NCI-H82 (cell line): ENCODE measurements at regions not wholly inside any gene's neighbourhood (a gene's known extent, or its start where the extent isn't known, plus 50 kb on each side); places are given as distances from the start of the nearest gene placed in this dataset.
"Not testable (repeated sequence)": the region's sequence is repeated elsewhere in the genome, so short reads cannot be mapped to it uniquely, and the experiment has no call there.

ENCODE experiments used
- DNase-seq: peaks from one replicate; lab custom pipeline; 2025; lab: John Stamatoyannopoulos, UW

GRCh38 chrX:131830400-131831184 lies 192.5 kb upstream of the STK26 start:
- peak; percentile 98 for DNase-seq

- peak; percentile 29 for DNase-seq
These were observed 191.9 kb upstream of the STK26 start for GRCh38 chrX:131831185-131831520.

DNA sequence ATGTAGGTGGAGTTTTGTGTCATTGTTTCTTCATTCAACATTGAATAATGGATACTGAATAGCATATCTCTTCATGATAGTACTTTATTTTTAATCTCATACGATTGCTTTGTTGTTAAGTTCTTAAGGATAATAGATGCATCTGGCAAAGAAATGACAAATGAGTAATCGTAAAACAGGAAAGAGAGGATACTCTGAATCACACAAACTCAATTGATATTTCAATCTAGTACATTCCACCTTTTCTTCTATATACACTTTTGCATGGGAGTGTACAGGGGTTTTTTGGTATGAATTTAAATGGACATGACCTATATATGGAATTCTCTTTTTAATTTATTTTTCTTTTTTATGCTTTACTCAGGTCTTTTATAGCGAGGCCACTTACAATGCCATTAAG lies 186.9 kb upstream of the STK26 start:
- DNase-seq: no peak

DNA sequence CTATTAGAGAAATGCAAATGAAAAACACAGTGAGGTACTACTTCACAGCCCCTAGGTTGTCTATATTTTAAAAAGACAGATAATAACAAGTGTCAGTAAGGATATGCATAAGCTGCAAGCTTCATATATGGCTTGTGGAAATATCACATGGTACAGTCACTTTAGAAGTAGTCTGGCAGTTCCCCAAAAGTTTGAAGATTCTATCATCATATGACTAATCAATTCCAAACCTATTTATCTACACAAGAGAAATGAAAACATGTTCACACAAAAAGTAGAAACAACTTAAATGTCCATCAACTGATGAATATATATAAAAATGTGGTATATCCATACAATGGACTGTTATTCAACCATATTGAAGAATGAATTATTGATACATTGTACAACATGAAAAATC lies 185.8 kb upstream of the STK26 start:
- no peak for DNase-seq

DNA sequence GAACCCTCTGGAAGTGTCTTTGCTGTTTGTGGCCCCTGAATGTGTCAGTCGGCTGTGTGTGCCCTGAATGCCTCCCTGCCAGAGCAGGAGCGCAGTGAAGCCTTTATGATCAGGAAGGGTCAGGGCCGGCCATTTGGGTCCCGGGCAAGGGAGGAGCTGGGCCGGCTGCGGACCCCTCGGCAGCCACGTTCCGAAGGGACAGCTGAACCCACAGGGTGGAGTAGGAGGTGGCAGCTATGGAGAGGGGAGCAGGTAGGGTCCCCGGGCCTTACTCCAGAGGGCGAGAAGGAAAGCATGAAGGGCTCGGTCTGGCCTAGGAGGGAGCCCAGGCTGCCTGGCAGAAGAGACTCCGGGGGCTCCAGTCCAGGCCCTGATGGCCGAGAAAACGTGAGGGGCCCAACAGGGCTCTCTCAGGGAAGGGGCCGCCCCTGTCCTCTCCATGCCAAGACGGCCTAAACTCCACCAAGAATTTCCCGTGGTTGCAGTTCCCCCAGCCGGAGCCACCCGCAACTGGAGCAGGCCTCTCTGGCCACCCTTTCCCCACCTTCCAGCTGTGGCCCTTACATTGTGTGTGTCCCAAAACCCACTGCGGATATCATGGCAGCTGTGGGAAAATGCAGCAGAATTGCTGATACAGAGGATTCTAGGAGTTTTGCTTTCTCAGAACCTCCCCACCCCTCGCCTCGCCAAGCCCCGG lies 182.2 kb upstream of the STK26 start:
- no peak for DNase-seq

DNA sequence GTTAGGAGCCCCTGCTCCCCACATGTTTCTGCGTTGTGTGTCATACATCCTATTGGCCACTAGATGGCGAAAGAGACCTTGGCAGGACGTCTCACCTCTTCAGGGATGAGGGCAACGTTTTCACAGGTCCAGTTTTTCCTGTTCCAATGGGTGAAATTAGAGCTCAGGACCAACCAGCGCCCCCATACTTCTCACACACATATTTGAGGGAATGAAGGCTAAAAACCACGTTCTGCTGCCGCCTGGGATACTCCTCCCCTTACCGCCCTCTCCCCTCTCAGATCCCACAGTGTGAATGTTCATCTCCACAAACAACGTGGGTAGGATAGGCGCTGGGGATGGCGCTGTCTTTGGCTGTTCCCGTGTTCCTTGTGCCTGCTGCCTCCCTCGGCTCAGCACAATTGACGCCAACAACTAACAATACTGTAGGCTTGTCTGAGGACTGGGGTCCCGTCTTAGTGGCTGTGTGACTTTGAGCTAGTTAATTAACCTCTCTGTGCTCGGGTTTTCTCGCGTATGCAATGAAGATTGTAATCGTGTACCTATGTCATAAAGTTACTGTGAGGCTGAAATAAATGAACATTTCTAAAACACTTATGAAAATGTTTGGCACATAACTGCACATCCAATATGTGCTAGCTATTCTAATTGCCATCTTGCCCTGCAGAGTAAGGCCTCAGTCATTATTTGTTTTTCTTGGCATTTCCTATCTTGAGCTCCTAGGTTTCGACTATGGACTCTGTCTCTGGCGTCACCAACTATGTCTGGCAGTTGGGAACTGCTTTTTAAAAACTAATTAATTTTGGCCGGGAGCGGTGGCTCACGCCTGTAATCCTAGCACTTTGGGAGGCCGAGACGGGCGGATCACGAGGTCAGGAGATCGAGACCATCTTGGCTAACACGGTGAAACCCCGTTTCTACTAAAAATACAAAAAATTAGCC lies 181.3 kb upstream of the STK26 start:
- peak; percentile 76 for DNase-seq

- DNase-seq: no peak
These were observed 179.1 kb upstream of the STK26 start for GRCh38 chrX:131843987-131844386.

GRCh38 chrX:131845201-131845600 lies 177.9 kb upstream of the STK26 start:
- no peak for DNase-seq

GRCh38 chrX:131845771-131846170 lies 177.3 kb upstream of the STK26 start:
- no peak for DNase-seq

DNA sequence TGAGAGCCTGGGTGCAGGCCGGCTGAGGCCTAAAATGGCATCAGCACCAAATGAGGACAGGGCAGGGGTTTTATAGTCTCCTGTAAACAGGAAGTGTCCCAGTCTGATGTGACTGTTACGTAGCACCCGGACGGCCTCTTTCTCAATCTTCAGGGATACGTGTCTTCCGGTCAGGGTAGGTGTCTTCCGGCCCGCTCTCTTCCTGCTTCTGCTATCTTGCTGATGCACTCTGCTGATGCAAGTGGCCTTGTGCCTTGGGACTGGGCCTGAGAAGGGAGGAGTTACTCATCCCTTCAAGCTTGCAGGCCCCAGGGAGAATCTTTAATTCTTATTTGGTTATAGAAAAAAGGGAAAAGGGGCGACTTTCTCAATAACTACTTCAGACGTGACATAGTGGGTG lies 172.1 kb upstream of the STK26 start:
- DNase-seq: not testable (repeated sequence)

DNA sequence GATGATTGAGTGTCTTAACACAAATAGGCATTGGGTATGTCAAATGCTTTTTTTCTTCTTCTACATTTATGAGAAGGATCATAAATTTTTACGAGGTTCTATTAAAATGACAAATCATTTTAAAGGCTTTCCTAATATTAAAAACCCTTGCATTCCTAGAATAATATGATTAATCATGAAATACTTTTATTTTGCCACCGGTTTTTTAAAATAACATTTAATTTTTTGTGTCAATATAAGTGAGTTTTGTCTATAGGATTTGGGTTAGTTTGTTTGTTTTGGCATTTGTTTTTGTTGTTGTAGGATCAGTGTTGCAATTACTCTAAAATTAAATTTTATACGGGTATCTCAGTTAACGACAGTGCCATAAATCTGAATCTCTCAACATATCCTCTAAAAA lies 169.7 kb upstream of the STK26 start:
- DNase-seq: no peak

DNA sequence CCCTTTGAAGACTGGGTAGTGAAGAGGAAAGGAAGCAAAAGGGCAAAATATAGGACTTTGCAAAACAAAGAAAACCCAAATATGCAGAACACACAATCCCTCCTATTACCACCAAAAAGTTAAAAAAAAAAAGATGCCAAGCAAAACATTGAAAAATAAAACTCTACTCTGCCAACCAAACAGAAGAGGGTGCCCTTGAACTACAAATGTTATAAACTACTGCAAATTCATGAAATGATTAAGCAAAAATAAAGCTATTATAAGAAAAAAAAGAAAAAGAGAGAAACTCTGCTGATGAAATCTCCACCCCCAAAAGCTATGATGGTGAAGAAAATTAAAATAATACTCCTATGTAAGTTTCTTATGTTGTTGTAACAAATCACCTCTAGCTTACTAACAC lies 168.5 kb upstream of the STK26 start:
- DNase-seq: no peak

DNA sequence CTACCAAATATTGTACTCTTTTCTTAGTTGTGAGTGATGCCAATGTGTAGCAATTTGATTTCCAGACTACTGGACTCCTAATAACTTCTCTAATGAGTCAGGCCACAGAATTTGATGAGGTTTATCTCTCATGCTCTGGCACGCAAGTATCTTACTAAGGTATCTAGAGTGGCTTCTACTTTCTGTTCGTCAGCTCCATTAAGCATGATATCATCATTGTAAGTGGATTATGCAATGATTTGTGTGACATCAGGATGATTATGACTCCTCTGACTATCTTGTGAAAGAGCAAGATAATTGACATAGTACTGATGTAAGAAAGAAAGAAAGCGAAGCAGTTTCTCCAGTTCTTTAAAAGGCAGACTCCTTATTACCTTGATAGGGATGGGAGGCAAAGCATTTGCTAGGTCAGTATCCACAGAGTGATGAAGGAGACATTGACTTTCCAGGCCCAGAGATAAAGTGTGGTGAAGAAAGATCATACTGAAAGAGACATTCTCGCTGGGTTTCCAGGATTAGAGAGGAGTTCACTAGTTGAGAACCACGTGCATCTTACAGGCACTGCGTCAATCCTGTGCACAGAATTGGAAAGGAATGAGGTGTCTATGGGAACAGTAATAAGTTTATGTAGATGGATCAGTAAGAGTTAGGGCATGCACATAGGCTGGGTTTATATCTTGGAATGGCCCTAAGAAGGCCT lies 161.9 kb upstream of the STK26 start:
- DNase-seq: no peak

DNA sequence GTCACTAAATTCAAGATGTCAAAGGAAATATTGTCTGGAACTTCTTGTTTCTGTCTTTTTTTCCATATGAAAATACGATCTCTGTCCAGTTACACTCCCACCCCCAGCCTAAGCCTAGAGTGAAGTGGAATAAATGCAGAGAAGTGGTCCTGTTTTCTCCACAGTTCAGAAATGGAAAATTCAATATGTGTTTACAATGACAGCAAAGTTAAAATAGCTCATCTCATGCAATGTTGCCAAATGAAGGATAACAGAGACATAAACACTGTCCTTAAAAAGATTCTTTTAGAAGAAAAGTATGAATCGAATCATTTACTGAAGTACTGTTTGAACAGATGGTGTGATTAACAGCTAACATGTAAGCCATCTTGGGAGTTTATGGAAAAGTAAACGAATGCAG lies 160.8 kb upstream of the STK26 start:
- no peak for DNase-seq

DNA sequence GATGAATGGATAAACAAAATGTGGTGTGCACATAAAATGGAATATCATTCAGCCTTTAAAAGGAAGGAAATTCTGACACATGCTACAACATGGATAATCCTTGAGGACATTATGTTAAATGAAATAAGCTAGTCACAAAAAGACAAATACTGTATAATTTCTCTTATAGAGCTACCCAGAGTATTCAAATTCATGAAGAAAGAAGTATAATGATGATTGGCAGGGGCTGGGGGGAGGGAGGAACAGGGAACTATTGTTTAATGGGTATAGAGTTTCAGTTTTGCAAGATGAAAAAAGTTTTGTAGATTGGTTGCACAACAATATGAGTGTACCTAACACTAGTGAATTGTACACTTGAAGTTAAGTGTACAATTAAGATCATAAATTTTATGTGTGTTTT lies 153.9 kb upstream of the STK26 start:
- DNase-seq: no peak

DNA sequence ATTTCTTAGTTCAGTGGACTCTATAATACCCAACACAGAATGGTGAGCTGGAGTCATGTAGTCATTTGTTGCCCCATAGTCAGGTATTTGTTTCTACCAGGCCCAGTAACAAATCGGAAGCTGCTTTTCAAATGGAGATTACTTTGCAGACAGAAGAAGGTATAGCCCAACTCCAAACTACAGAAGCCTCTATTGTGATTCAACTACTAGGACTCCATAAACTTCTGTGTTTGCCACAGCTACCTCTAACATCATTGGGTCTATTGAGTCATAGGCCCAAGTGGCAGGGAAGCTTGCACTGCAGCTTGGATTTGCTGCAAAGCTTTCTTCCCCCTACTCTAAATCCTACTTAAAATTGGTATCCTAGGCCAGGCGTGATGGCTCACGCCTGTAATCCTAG lies 148.8 kb upstream of the STK26 start:
- no peak for DNase-seq

- not testable (repeated sequence) for DNase-seq
These were observed 147.3 kb upstream of the STK26 start for GRCh38 chrX:131875827-131876226.

GRCh38 chrX:131881194-131881593 lies 141.9 kb upstream of the STK26 start:
- DNase-seq: no peak

DNA sequence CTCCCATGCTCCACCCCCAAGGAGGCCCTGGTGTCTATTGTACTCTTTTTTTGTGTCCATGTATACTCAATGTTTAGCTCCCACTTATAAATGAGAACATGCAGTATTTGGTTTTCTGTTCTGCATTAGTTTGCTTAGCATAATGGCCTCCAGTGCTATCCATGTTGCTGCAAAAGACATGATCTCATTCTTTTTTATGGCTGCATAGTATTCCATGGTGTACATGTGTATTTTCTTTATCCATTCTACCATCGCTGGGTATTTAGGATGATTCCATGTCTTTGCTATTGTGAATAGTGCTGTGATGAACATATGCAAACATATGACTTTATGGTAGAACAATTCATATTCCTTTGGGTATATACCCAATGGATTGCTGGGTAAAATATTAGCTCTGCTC lies 138.1 kb upstream of the STK26 start:
- DNase-seq: not testable (repeated sequence)

DNA sequence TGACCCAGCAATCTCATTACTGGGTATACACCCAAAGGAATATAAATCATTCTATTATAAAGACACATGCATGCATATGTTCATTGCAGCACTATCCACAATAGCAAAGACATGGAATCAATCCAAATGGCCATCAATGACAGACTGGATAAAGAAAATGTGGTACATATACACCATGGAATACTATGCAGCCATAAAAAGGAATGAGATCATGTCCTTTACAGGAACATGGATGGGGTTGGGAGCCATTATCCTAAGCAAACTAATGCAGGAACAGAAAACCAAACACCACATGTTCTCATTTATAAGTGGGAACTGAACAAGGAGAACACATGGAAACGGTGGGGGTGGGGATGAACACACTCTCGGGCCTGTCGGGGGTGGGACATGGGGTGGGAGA lies 129.2 kb upstream of the STK26 start:
- not testable (repeated sequence) for DNase-seq

DNA sequence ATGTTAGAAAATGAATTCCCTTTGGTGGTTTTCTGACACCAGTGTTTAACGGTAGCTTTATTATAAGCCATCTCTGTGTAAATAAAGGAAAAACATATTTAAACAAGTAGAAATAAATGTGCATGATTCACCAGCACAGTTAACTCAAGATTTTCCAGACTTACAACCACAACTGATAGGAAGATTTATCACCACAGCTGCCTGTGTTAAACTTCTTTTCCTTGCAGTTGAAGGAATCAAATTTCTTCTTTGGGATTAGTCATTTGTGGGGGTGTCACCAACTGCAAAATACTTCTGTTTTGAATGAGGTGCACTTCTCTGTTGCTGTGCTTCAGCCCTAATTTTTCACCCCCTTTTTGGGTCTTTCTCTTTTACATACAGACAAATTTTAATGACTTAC lies 128.1 kb upstream of the STK26 start:
- no peak for DNase-seq

DNA sequence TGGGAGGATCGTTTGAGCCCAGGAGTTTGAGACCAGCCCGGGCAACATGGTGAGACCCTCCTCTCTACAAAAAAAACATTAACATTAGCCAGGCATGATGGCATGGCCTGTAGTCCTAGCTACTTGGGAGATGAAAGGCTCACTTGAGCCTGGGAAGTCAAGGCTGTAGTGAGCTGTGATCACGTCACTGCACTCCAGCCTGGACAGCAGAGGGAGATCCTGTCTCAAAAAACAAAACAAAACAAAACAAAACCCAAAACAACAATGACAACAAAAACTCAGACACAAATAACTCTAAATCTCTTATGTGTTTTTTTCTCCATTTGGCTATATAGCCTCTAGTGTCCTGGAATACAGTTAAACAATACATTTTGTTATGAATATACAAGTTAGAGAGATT lies 127.3 kb upstream of the STK26 start:
- DNase-seq: no peak
